Ovary (tissue), 3 donors: ENCODE measurements at regions not wholly inside any gene's neighbourhood (a gene's known extent, or its start where the extent isn't known, plus 50 kb on each side); places are given as distances from the start of the nearest gene placed in this dataset.

Experiments
- CTCF ChIP-seq, 3 donors: fragments of 450-650 bp in 2 of 3; fragments of 200-600 bp in 1 of 3; IDR thresholded peaks; one replicate each; pipeline versions ENCODE4 v1.5.1 to v1.8.0; 2016 to 2022; ENCODE audit warnings: antibody characterized with exemption in 3 of 3, mild to moderate bottlenecking in 1 of 3
- EP300 ChIP-seq: sonication (generic); formaldehyde crosslinking; IDR thresholded peaks from one replicate; pipeline ENCODE4 v1.6.1; 2017; ENCODE audit warnings: antibody characterized with exemption
- POLR2A ChIP-seq: fragments of 450-650 bp; IDR thresholded peaks from one replicate; pipeline ENCODE4 v1.6.1; 2017; ENCODE audit warnings: antibody characterized with exemption, mild to moderate bottlenecking, moderate library complexity
- donor health status: DM: no; HTN: no; CAD: no.

- TF ChIP-seq EP300 (no peak), CTCF (IDR thresholded peaks at IDR 0.05) (no peak), POLR2A (no peak)
These were observed 474.5 kb downstream of the LRRC70 start for GRCh38 chr5:63053019-63053638.
